Stimulated activated naive B cell treated with anti-CD40 and anti-IgM and Interleukin-4, amounts not matched to agents 10 μg/mL and 1 μg/mL and 100 μg/mL, for 72 hours (primary cell): ENCODE measurements at regions not wholly inside any gene's neighbourhood (a gene's known extent, or its start where the extent isn't known, plus 50 kb on each side); places are given as distances from the start of the nearest gene placed in this dataset.
"Not testable (repeated sequence)": the region's sequence is repeated elsewhere in the genome, so short reads cannot be mapped to it uniquely, and the experiment has no call there.

ENCODE experiments used
- ATAC-seq, 2 donors: fragments of 150-1000 bp; cut with Tn5 transposase; replicated peaks; 2 replicates each; pipeline ENCODE4 v1.10.0; 2021; ENCODE audit warnings: moderate library complexity in 1 of 2
- DNase-seq: peaks from one replicate; pipeline ENCODE4 v3.0.0; 2021
- H3K27ac Mint-ChIP-seq: one replicate; pipeline ENCODE4 v1.8.0; 2022; ENCODE audit warnings: mild to moderate bottlenecking, mixed read lengths
- H3K27me3 Mint-ChIP-seq, 2 donors: one replicate each; pipeline ENCODE4 v1.8.0; 2022; ENCODE audit warnings: mixed read lengths in 2 of 2
- H3K36me3 Mint-ChIP-seq, 2 donors: one replicate each; pipeline ENCODE4 v1.8.0; 2022; ENCODE audit warnings: mixed read lengths in 2 of 2, mild to moderate bottlenecking in 1 of 2
- H3K4me1 Mint-ChIP-seq, 2 donors: one replicate each; pipeline ENCODE4 v1.8.0; 2022; ENCODE audit warnings: mixed read lengths in 2 of 2, mild to moderate bottlenecking in 1 of 2
- H3K4me3 Mint-ChIP-seq, 2 donors: one replicate each; pipeline ENCODE4 v1.8.0; 2022; ENCODE audit warnings: mild to moderate bottlenecking in 2 of 2, mixed read lengths in 2 of 2, moderate library complexity in 1 of 2
- H3K9me3 Mint-ChIP-seq, 2 donors: one replicate each; pipeline ENCODE4 v1.8.0; 2022; ENCODE audit warnings: mixed read lengths in 2 of 2, mild to moderate bottlenecking in 1 of 2

GRCh38 chr4:9582880-9583279, 138.7 kb downstream of the DEFB131A start:
- DNase-seq, H3K27ac Mint-ChIP-seq, H3K4me1 Mint-ChIP-seq, ATAC-seq, H3K27me3 Mint-ChIP-seq, H3K4me3 Mint-ChIP-seq: not testable (repeated sequence)
- peaks cover 11 to 16% of the 10 kb centered on the region in 2 donors for H3K9me3 Mint-ChIP-seq
- H3K36me3 Mint-ChIP-seq: peaks cover 0 to 13% of the 10 kb centered on the region in 2 donors

DNA sequence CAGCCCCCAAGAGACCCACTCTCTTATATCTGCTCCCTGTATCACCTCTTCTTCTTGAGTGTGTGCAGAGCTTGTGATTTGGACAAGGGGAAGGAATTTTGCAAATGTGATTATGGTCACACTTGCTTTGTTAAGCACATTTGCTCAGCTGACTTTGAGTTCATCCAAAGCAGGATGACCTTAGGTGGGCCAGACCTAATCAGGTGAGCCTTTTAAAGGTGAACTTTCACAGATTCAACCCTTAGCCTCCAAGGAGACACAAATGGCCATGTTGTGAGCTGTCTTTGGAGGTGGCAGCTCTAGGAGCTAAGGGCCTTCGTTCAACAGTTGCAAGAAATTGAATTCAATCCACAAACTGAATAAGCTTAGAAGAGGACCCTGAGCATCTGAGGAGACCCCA, 147.8 kb downstream of the DEFB131A start:
- DNase-seq (no peak), ATAC-seq (no peak)
- Mint-ChIP-seq H3K4me1 (peaks cover 0 to 8% of the 10 kb centered on the region in 2 donors), H3K9me3 (peaks cover 0 to 2% of the 10 kb centered on the region in 2 donors), H3K27me3 (no peaks in the 10 kb centered on the region), H3K27ac (no peak overlapping the region), H3K4me3 (no peak overlapping the region), H3K36me3 (no peaks in the 10 kb centered on the region)

- Mint-ChIP-seq H3K27ac (no peak overlapping the region), H3K4me1 (peaks cover 0 to 8% of the 10 kb centered on the region in 2 donors), H3K9me3 (peaks cover 0 to 2% of the 10 kb centered on the region in 2 donors), H3K27me3 (no peaks in the 10 kb centered on the region), H3K4me3 (no peak overlapping the region), H3K36me3 (no peaks in the 10 kb centered on the region)
- no peak for ATAC-seq
- no peak for DNase-seq
Observed at GRCh38 chr4:9594948-9595347, 150.7 kb downstream of the DEFB131A start.

GRCh38 chr4:9595531-9595930, 151.3 kb downstream of the DEFB131A start:
- not testable (repeated sequence) for H3K27me3 Mint-ChIP-seq, H3K36me3 Mint-ChIP-seq, DNase-seq, H3K9me3 Mint-ChIP-seq, H3K27ac Mint-ChIP-seq, H3K4me1 Mint-ChIP-seq, H3K4me3 Mint-ChIP-seq, ATAC-seq

GRCh38 chr4:9599266-9599665, 155.1 kb downstream of the DEFB131A start:
- H3K27ac Mint-ChIP-seq: no peak overlapping the region
- ATAC-seq (no peak), DNase-seq (no peak)
- H3K4me3 Mint-ChIP-seq: no peak overlapping the region
- H3K9me3 Mint-ChIP-seq: no peaks in the 10 kb centered on the region
- H3K36me3 Mint-ChIP-seq: no peaks in the 10 kb centered on the region
- H3K27me3 Mint-ChIP-seq: peaks cover 0 to 7% of the 10 kb centered on the region in 2 donors
- peaks cover 2 to 21% of the 10 kb centered on the region in 2 donors for H3K4me1 Mint-ChIP-seq

- no peaks in the 10 kb centered on the region for H3K36me3 Mint-ChIP-seq
- H3K4me1 Mint-ChIP-seq: peaks cover 8 to 25% of the 10 kb centered on the region in 2 donors
- no peak for ATAC-seq
- H3K27ac Mint-ChIP-seq: no peak overlapping the region
- peaks cover 0 to 13% of the 10 kb centered on the region in 2 donors for H3K27me3 Mint-ChIP-seq
- DNase-seq: no peak
- no peaks in the 10 kb centered on the region for H3K9me3 Mint-ChIP-seq
- no peak overlapping the region for H3K4me3 Mint-ChIP-seq
Observed at GRCh38 chr4:9600246-9600645, 156.0 kb downstream of the DEFB131A start.

GRCh38 chr4:9602389-9602914, 158.2 kb downstream of the DEFB131A start:
- DNase-seq (no peak), ATAC-seq (no peak)
- H3K36me3 Mint-ChIP-seq: no peaks in the 10 kb centered on the region
- no peak overlapping the region for H3K27ac Mint-ChIP-seq
- H3K4me3 Mint-ChIP-seq: no peak overlapping the region
- peaks cover 8 to 20% of the 10 kb centered on the region in 2 donors for H3K4me1 Mint-ChIP-seq
- H3K9me3 Mint-ChIP-seq: no peaks in the 10 kb centered on the region
- H3K27me3 Mint-ChIP-seq: peaks cover 0 to 13% of the 10 kb centered on the region in 2 donors

GRCh38 chr4:9604031-9604892, 160.0 kb downstream of the DEFB131A start:
- Mint-ChIP-seq H3K27me3 (peaks cover 0 to 13% of the 10 kb centered on the region in 2 donors), H3K4me1 (peaks cover 8 to 20% of the 10 kb centered on the region in 2 donors), H3K27ac (peak overlapping the region; percentile 39), H3K4me3 (peak overlapping the region; percentile 46 to 57)
- not testable (repeated sequence) for DNase-seq, ATAC-seq, H3K36me3 Mint-ChIP-seq, H3K9me3 Mint-ChIP-seq

DNA sequence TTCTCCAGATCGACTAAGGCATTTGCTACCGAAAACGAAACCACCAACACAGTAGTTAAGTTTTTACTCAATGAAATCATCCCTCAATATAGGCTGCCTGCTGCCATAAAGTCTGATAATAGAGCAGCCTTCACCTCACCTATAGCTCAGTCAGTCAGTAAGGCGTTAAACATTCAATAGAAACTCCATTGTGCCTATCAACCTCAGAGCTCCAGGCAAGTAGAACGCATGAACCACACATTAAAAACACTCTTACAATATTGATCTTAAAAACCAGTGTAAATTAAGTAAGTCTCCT, 160.6 kb downstream of the DEFB131A start:
- H3K4me3 Mint-ChIP-seq: peak overlapping the region; percentile 46 to 57
- H3K27me3 Mint-ChIP-seq: peaks cover 0 to 13% of the 10 kb centered on the region in 2 donors
- H3K27ac Mint-ChIP-seq, H3K9me3 Mint-ChIP-seq, DNase-seq, H3K36me3 Mint-ChIP-seq, ATAC-seq: not testable (repeated sequence)
- H3K4me1 Mint-ChIP-seq: peaks cover 8 to 20% of the 10 kb centered on the region in 2 donors

DNA sequence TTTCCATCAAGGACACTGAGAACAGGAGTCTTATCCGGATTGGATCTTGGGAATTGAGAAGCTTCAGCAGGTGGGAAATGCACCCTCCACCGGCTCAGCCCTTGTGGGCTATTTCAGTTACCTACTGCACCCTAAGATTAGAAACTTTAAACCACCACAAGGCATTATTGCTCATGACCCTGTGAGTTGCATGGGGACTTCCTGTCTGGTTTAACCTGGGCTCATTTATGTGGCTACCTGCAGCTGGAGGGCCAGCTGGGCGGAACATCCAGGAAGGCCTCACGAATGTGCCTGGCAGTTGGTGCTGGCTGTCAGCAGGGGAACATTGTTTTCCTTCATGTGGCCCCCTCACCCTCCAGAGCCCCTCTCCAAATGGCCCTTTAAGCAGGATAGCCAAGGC, 164.1 kb downstream of the DEFB131A start:
- ATAC-seq (no peak), DNase-seq (no peak)
- Mint-ChIP-seq H3K9me3 (peaks cover 0 to 2% of the 10 kb centered on the region in 2 donors), H3K27me3 (peaks cover 0 to 6% of the 10 kb centered on the region in 2 donors), H3K4me3 (no peak overlapping the region), H3K4me1 (peaks cover 8 to 14% of the 10 kb centered on the region in 2 donors), H3K36me3 (no peaks in the 10 kb centered on the region), H3K27ac (no peak overlapping the region)

DNA sequence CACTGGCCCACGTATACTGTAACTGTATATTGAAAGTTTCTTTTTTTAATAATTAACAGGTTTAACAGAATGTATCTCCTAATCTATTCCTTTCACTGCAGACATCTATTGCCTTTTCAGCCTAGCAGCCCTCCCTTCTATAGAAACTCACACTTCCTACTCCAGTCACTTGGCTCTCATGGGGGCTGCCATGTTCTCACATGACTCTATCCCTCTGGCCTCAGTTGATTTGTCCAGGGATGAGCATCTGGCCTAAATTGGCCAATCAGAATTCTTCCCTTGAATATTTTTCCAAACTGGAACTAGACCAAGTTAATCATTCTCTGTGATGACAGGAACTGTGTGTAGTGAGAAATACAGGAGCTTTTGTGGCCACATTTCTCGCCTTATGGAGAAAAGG, 166.1 kb downstream of the DEFB131A start:
- ATAC-seq, H3K4me1 Mint-ChIP-seq, H3K9me3 Mint-ChIP-seq, H3K27me3 Mint-ChIP-seq, H3K27ac Mint-ChIP-seq, DNase-seq, H3K4me3 Mint-ChIP-seq, H3K36me3 Mint-ChIP-seq: not testable (repeated sequence)

DNA sequence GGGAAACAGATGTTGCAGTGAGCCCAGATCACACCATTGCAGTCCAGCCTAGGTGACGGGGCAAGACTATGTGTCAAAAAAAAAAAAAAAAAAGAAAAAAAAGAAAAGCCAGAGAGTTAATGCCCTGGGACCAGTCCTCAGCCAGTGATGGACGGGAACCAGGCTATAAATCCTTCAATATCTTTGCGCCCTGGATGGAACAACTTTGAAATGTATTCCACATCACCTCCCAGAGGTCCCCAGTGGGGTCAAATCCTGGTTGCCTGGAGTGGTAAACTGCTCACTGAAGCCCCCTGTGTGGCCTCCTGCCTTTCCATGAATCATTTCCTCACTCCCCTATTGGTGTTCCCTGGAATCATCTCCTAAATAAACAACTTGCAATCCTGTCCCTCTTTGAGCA, 166.9 kb downstream of the DEFB131A start:
- Mint-ChIP-seq H3K4me3 (no peak overlapping the region), H3K27me3 (no peaks in the 10 kb centered on the region), H3K9me3 (peaks cover 0 to 2% of the 10 kb centered on the region in 2 donors), H3K4me1 (no peaks in the 10 kb centered on the region), H3K27ac (no peak overlapping the region), H3K36me3 (no peaks in the 10 kb centered on the region)
- DNase-seq (no peak), ATAC-seq (no peak)

DNA sequence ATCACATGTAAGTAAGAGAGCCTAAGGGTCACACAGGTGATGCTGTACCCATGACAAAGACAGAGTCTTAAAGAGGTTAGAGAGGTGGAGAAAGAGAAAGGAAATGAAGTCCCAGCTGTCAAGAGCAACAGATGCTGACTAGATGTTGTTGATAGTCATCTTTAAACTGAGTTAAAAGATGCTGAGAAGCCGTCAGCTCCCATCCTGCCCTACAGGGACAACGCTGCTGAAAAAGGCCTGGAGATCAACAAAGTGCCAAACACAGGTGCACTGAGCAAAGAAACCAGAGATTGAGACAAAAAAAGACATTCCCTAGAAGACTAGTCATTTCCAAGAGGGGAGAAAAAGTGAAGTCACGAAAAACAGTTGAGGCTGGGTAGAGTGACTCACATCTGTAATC, 145.0 kb upstream of the DRD5 start:
- not testable (repeated sequence) for H3K36me3 Mint-ChIP-seq, DNase-seq, H3K4me3 Mint-ChIP-seq, H3K27ac Mint-ChIP-seq, H3K9me3 Mint-ChIP-seq, ATAC-seq, H3K4me1 Mint-ChIP-seq, H3K27me3 Mint-ChIP-seq

GRCh38 chr4:9659678-9660077, 121.8 kb upstream of the DRD5 start:
- H3K4me3 Mint-ChIP-seq, H3K36me3 Mint-ChIP-seq, ATAC-seq: not testable (repeated sequence)

DNA sequence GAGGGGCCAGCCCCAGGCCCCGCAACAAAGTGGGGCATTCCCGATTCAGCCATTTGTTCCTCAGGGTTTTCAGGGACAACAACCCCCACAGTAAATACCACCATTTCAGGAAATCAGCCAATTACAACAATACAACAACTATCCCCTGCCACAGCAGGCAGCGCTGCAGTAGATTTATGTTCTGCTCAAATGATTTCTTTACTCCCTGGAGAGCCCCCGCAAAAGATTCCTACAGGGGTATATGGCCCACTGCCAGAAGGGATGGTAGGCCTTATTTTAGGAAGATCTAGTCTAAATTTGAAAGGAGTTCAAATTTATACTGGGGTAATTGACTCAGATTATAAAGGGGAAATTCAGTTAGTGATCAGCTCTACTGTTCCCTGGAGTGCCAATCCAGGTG, 120.5 kb upstream of the DRD5 start:
- H3K9me3 Mint-ChIP-seq, ATAC-seq, H3K4me3 Mint-ChIP-seq, DNase-seq, H3K27me3 Mint-ChIP-seq, H3K27ac Mint-ChIP-seq, H3K36me3 Mint-ChIP-seq, H3K4me1 Mint-ChIP-seq: not testable (repeated sequence)

More at GRCh38 chr4:9659678-9660077, 121.8 kb upstream of the DRD5 start:
- not testable (repeated sequence) for H3K9me3 Mint-ChIP-seq, H3K27me3 Mint-ChIP-seq, H3K27ac Mint-ChIP-seq, H3K4me1 Mint-ChIP-seq
- DNase-seq: peak; percentile 4
